GM23338 (cell line): ENCODE measurements at regions not wholly inside any gene's neighbourhood (a gene's known extent, or its start where the extent isn't known, plus 50 kb on each side); places are given as distances from the start of the nearest gene placed in this dataset.

Experiments used
- ATAC-seq: fragments of 200-7000 bp; cut with Tn5 transposase; 3 replicates; pipeline ENCODE4 v1.9.1; 2020
- DNase-seq: peaks from one replicate; pipeline ENCODE4 v3.0.0-alpha.2; 2015; ENCODE audit warnings: low spot score
- H2AFZ ChIP-seq: fragments of 200-600 bp; sonication (generic); 2 replicates; pipeline ENCODE4 v1.8.0; 2016; ENCODE audit warnings: antibody characterized with exemption, mild to moderate bottlenecking, moderate library complexity
- H3F3A ChIP-seq: fragments of 200-600 bp; sonication (generic); replicated peaks from 2 replicates; pipeline ENCODE4 v1.8.0; 2017; ENCODE audit warnings: antibody characterized with exemption, mixed run types, low read depth
- H3K27ac ChIP-seq: fragments of 200-600 bp; sonication (generic); 2 replicates; pipeline ENCODE4 v1.6.1; 2016; ENCODE audit warnings: low read depth
- H3K27me3 ChIP-seq: fragments of 200-600 bp; sonication (generic); 2 replicates; pipeline ENCODE4 v1.8.0; 2016; ENCODE audit warnings: mild to moderate bottlenecking, mixed run types, moderate library complexity; ENCODE audit not compliant: insufficient read depth
- H3K36me3 ChIP-seq: fragments of 200-600 bp; sonication (generic); 2 replicates; pipeline ENCODE4 v1.8.0; 2016; ENCODE audit warnings: mild to moderate bottlenecking; ENCODE audit not compliant: insufficient read depth
- H3K4me1 ChIP-seq: fragments of 200-600 bp; sonication (generic); 2 replicates; pipeline ENCODE4 v1.8.0; 2016; ENCODE audit warnings: mild to moderate bottlenecking, moderate library complexity; ENCODE audit not compliant: insufficient read depth
- H3K4me2 ChIP-seq: fragments of 200-600 bp; sonication (generic); 2 replicates; pipeline ENCODE4 v1.7.1; 2017; ENCODE audit warnings: mixed run types
- H3K4me3 ChIP-seq: fragments of 200-600 bp; sonication (generic); 2 replicates; pipeline ENCODE4 v1.6.1; 2016; ENCODE audit warnings: mixed run types
- H3K79me2 ChIP-seq: fragments of 200-600 bp; sonication (generic); replicated peaks from 2 replicates; pipeline ENCODE4 v1.8.0; 2017; ENCODE audit warnings: mild to moderate bottlenecking; ENCODE audit not compliant: insufficient read depth
- H3K9me2 ChIP-seq: fragments of 200-600 bp; sonication (generic); 2 replicates; pipeline ENCODE4 v1.8.0; 2017; ENCODE audit not compliant: insufficient read depth
- H4K20me1 ChIP-seq: fragments of 200-600 bp; sonication (generic); replicated peaks from 2 replicates; pipeline ENCODE4 v1.8.0; 2017; ENCODE audit warnings: mild to moderate bottlenecking; ENCODE audit not compliant: insufficient read depth
- H3K27ac Mint-ChIP-seq: 2 replicates; pipeline ENCODE4 v1.8.0; 2020; ENCODE audit warnings: inconsistent platforms, mild to moderate bottlenecking, moderate library complexity, mixed read lengths
- H3K27me3 Mint-ChIP-seq: 3 replicates; pipeline ENCODE4 v1.8.0; 2022; ENCODE audit warnings: low read depth, mild to moderate bottlenecking, moderate library complexity, mixed read lengths, inconsistent platforms; ENCODE audit not compliant: insufficient read depth, poor library complexity
- H3K36me3 Mint-ChIP-seq: 3 replicates; pipeline ENCODE4 v1.8.0; 2021; ENCODE audit warnings: low read depth, mild to moderate bottlenecking, inconsistent platforms, moderate library complexity, mixed read lengths
- H3K4me1 Mint-ChIP-seq: 3 replicates; pipeline ENCODE4 v1.8.0; 2020; ENCODE audit warnings: mild to moderate bottlenecking, inconsistent platforms, mixed read lengths
- H3K4me3 Mint-ChIP-seq: 3 replicates; pipeline ENCODE4 v1.8.0; 2021; ENCODE audit warnings: moderate library complexity, mild to moderate bottlenecking, inconsistent platforms, mixed read lengths
- H3K9me3 Mint-ChIP-seq: 3 replicates; pipeline ENCODE4 v1.8.0; 2020; ENCODE audit warnings: moderate library complexity, mild to moderate bottlenecking, inconsistent platforms, mixed read lengths
- CREB1 ChIP-seq: fragments of 250-450 bp; sonication (Bioruptor Pico); IDR thresholded peaks from 2 replicates; pipeline ENCODE4 v1.5.0; 2020; ENCODE audit warnings: low read depth, mild to moderate bottlenecking, moderate library complexity
- ETS1 ChIP-seq: IDR thresholded peaks from 2 replicates; pipeline ENCODE4 v1.6.1; 2016; ENCODE audit warnings: antibody characterized with exemption
- JUNB ChIP-seq: IDR thresholded peaks from one replicate; pipeline ENCODE4 v1.6.1; 2016; ENCODE audit warnings: antibody characterized with exemption; ENCODE audit not compliant: unreplicated experiment
- NANOG ChIP-seq: IDR thresholded peaks from 2 replicates; pipeline ENCODE4 v1.6.1; 2016; ENCODE audit warnings: antibody characterized with exemption, borderline replicate concordance
- REST ChIP-seq: IDR thresholded peaks from one replicate; pipeline ENCODE4 v1.6.1; 2018; ENCODE audit warnings: antibody characterized with exemption; ENCODE audit not compliant: unreplicated experiment

GRCh38 chr18:4961121-4961909 is 235.7 kb downstream of the AKAIN1 start:
- Histone ChIP-seq H3K9me2 (no peaks in the 10 kb centered on the region), H3K4me2 (no peak overlapping the region), H3K79me2 (no peaks in the 10 kb centered on the region), H2AFZ (no peak overlapping the region), H4K20me1 (no peaks in the 10 kb centered on the region), H3K4me3 (no peak overlapping the region), H3K4me1 (no peaks in the 10 kb centered on the region), H3F3A (no peaks in the 10 kb centered on the region), H3K27me3 (no peaks in the 10 kb centered on the region), H3K36me3 (no peaks in the 10 kb centered on the region), H3K27ac (no peak overlapping the region)
- H3K4me3 Mint-ChIP-seq, result no peak overlapping the region
- no peaks in the 10 kb centered on the region for H3K36me3 Mint-ChIP-seq
- H3K4me1 Mint-ChIP-seq, result no peaks in the 10 kb centered on the region
- DNase-seq (no peak), ATAC-seq (no peak)
- H3K27me3 Mint-ChIP-seq, result no peaks in the 10 kb centered on the region
- peaks cover 8% of the 10 kb centered on the region; the same call in 1 of the 3 replicates for H3K9me3 Mint-ChIP-seq
- no peak for TF ChIP-seq CREB1 (CRISPR knock-in tag)
- no peak overlapping the region for H3K27ac Mint-ChIP-seq

GRCh38 chr18:4960578-4960977 is 236.5 kb downstream of the AKAIN1 start:
- no peak for ATAC-seq

GRCh38 chr18:4931209-4931608 is 265.8 kb downstream of the AKAIN1 start:
- Histone ChIP-seq H3K27ac (no peak overlapping the region), H3K27me3 (no peaks in the 10 kb centered on the region), H3K4me3 (no peak overlapping the region), H2AFZ (no peak overlapping the region), H4K20me1 (no peaks in the 10 kb centered on the region), H3K4me1 (no peaks in the 10 kb centered on the region), H3K4me2 (no peak overlapping the region), H3K79me2 (no peaks in the 10 kb centered on the region), H3K9me2 (no peaks in the 10 kb centered on the region), H3K36me3 (peaks cover 14% of the 10 kb centered on the region; the same call in 1 of the 2 replicates), H3F3A (no peaks in the 10 kb centered on the region)
- Mint-ChIP-seq H3K27ac (no peak overlapping the region), H3K9me3 (peaks cover 26% of the 10 kb centered on the region), H3K4me3 (no peak overlapping the region), H3K27me3 (no peaks in the 10 kb centered on the region), H3K36me3 (peaks cover 23% of the 10 kb centered on the region; the same call in 2 of the 3 replicates), H3K4me1 (no peaks in the 10 kb centered on the region)
- DNase-seq (no peak), ATAC-seq (no peak)
- no peak for TF ChIP-seq ETS1
- no peak for TF ChIP-seq JUNB
- no peak for TF ChIP-seq REST

More at GRCh38 chr18:4960578-4960977, 236.5 kb downstream of the AKAIN1 start:
- H2AFZ ChIP-seq, result no peak overlapping the region
- Mint-ChIP-seq H3K27ac (no peak overlapping the region), H3K36me3 (no peaks in the 10 kb centered on the region), H3K9me3 (peaks cover 8% of the 10 kb centered on the region; the same call in 1 of the 3 replicates), H3K4me3 (no peak overlapping the region), H3K27me3 (no peaks in the 10 kb centered on the region), H3K4me1 (no peaks in the 10 kb centered on the region)
- no peak overlapping the region for H3K4me3 ChIP-seq
- TF ChIP-seq NANOG, result no peak
- H3K4me2 ChIP-seq, result no peak overlapping the region
- no peaks in the 10 kb centered on the region for H3F3A ChIP-seq
- no peaks in the 10 kb centered on the region for H3K4me1 ChIP-seq
- DNase-seq, result no peak
- no peak overlapping the region for H3K27ac ChIP-seq
- no peaks in the 10 kb centered on the region for H3K36me3 ChIP-seq
- H3K79me2 ChIP-seq, result no peaks in the 10 kb centered on the region
- no peaks in the 10 kb centered on the region for H4K20me1 ChIP-seq
- H3K9me2 ChIP-seq, result no peaks in the 10 kb centered on the region
- H3K27me3 ChIP-seq, result no peaks in the 10 kb centered on the region
